ENCODE measurements at regions not wholly inside any gene's neighbourhood (a gene's known extent, or its start where the extent isn't known, plus 50 kb on each side); places are given as distances from the start of the nearest gene placed in this dataset.

DNA sequence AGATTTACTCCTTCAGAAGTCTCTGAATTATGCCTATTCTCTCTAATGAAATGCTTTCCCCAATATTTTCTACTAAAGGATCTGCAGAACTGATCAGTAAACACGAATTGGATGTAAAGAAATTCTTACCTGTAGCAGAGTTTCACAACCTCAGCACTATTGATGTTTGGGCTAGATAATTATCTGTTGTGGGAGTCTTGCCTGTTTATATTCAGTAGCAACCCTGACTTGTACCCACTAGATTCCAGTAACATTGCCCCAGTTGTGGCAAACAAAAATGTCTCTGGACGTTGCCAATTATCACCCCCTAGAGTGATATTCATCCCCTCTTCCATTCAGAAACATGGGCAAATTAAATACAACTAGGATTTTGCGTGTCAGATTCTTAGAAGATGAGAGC lies 156.8 kb upstream of the TMTC2 start:
- Histone ChIP-seq H3K36me3 (ENCODE audit: insufficient read depth) (no peaks in the 10 kb centered on the region), H3K4me1 (ENCODE audit: insufficient read depth) (no peaks in the 10 kb centered on the region), H2AFZ (no peak overlapping the region), H3K27ac (ENCODE audit: low read depth) (no peak overlapping the region), H3K79me2 (replicated peaks; ENCODE audit: insufficient read depth) (no peaks in the 10 kb centered on the region), H3K27me3 (ENCODE audit: insufficient read depth) (no peaks in the 10 kb centered on the region), H3K4me2 (no peak overlapping the region), H3K9me2 (ENCODE audit: insufficient read depth) (no peaks in the 10 kb centered on the region), H4K20me1 (replicated peaks; ENCODE audit: insufficient read depth) (no peaks in the 10 kb centered on the region), H3F3A (replicated peaks; ENCODE audit: low read depth) (no peaks in the 10 kb centered on the region), H3K4me3 (no peak overlapping the region)
- no peak for ATAC-seq
- Mint-ChIP-seq H3K9me3 (no peaks in the 10 kb centered on the region), H3K27ac (no peak overlapping the region), H3K36me3 (ENCODE audit: low read depth) (no peaks in the 10 kb centered on the region), H3K4me1 (no peaks in the 10 kb centered on the region), H3K27me3 (ENCODE audit: insufficient read depth, low read depth, poor library complexity) (peaks cover 4% of the 10 kb centered on the region), H3K4me3 (no peak overlapping the region)
- TF ChIP-seq, protein P1, sequence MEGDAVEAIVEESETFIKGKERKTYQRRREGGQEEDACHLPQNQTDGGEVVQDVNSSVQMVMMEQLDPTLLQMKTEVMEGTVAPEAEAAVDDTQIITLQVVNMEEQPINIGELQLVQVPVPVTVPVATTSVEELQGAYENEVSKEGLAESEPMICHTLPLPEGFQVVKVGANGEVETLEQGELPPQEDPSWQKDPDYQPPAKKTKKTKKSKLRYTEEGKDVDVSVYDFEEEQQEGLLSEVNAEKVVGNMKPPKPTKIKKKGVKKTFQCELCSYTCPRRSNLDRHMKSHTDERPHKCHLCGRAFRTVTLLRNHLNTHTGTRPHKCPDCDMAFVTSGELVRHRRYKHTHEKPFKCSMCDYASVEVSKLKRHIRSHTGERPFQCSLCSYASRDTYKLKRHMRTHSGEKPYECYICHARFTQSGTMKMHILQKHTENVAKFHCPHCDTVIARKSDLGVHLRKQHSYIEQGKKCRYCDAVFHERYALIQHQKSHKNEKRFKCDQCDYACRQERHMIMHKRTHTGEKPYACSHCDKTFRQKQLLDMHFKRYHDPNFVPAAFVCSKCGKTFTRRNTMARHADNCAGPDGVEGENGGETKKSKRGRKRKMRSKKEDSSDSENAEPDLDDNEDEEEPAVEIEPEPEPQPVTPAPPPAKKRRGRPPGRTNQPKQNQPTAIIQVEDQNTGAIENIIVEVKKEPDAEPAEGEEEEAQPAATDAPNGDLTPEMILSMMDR (conservative IDR thresholded peaks at IDR 0.05; ENCODE audit: low read depth in 2 of 2): no peak
- TF ChIP-seq NANOG (IDR thresholded peaks at IDR 0.05; ENCODE audit: borderline replicate concordance) (no peak), ZNF331 (CRISPR knock-in tag; IDR thresholded peaks at IDR 0.05; ENCODE audit: low read depth) (no peak), ZNF114 (CRISPR knock-in tag; IDR thresholded peaks at IDR 0.05) (no peak), EZH2 (IDR thresholded peaks at IDR 0.05; ENCODE audit: low read depth, unreplicated experiment) (no peak), EZH2phosphoT487 (IDR thresholded peaks at IDR 0.05; ENCODE audit: unreplicated experiment) (no peak), JUNB (IDR thresholded peaks at IDR 0.05; ENCODE audit: unreplicated experiment) (no peak), POLR2AphosphoS5 (IDR thresholded peaks at IDR 0.05; ENCODE audit: low read depth) (no peak), CREB1 (CRISPR knock-in tag; IDR thresholded peaks at IDR 0.05; ENCODE audit: low read depth) (no peak), STAT1 (IDR thresholded peaks at IDR 0.05; ENCODE audit: unreplicated experiment) (no peak)
- TF ChIP-seq, protein P2, sequence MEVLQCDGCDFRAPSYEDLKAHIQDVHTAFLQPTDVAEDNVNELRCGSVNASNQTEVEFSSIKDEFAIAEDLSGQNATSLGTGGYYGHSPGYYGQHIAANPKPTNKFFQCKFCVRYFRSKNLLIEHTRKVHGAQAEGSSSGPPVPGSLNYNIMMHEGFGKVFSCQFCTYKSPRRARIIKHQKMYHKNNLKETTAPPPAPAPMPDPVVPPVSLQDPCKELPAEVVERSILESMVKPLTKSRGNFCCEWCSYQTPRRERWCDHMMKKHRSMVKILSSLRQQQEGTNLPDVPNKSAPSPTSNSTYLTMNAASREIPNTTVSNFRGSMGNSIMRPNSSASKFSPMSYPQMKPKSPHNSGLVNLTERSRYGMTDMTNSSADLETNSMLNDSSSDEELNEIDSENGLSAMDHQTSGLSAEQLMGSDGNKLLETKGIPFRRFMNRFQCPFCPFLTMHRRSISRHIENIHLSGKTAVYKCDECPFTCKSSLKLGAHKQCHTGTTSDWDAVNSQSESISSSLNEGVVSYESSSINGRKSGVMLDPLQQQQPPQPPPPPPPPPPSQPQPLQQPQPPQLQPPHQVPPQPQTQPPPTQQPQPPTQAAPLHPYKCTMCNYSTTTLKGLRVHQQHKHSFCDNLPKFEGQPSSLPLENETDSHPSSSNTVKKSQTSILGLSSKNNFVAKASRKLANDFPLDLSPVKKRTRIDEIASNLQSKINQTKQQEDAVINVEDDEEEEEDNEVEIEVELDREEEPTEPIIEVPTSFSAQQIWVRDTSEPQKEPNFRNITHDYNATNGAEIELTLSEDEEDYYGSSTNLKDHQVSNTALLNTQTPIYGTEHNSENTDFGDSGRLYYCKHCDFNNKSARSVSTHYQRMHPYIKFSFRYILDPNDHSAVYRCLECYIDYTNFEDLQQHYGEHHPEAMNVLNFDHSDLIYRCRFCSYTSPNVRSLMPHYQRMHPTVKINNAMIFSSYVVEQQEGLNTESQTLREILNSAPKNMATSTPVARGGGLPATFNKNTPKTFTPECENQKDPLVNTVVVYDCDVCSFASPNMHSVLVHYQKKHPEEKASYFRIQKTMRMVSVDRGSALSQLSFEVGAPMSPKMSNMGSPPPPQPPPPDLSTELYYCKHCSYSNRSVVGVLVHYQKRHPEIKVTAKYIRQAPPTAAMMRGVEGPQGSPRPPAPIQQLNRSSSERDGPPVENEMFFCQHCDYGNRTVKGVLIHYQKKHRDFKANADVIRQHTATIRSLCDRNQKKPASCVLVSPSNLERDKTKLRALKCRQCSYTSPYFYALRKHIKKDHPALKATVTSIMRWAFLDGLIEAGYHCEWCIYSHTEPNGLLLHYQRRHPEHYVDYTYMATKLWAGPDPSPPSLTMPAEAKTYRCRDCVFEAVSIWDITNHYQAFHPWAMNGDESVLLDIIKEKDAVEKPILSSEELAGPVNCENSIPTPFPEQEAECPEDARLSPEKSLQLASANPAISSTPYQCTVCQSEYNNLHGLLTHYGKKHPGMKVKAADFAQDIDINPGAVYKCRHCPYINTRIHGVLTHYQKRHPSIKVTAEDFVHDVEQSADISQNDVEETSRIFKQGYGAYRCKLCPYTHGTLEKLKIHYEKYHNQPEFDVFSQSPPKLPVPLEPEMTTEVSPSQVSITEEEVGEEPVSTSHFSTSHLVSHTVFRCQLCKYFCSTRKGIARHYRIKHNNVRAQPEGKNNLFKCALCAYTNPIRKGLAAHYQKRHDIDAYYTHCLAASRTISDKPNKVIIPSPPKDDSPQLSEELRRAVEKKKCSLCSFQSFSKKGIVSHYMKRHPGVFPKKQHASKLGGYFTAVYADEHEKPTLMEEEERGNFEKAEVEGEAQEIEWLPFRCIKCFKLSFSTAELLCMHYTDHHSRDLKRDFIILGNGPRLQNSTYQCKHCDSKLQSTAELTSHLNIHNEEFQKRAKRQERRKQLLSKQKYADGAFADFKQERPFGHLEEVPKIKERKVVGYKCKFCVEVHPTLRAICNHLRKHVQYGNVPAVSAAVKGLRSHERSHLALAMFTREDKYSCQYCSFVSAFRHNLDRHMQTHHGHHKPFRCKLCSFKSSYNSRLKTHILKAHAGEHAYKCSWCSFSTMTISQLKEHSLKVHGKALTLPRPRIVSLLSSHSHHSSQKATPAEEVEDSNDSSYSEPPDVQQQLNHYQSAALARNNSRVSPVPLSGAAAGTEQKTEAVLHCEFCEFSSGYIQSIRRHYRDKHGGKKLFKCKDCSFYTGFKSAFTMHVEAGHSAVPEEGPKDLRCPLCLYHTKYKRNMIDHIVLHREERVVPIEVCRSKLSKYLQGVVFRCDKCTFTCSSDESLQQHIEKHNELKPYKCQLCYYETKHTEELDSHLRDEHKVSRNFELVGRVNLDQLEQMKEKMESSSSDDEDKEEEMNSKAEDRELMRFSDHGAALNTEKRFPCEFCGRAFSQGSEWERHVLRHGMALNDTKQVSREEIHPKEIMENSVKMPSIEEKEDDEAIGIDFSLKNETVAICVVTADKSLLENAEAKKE (CRISPR knock-in tag; IDR thresholded peaks at IDR 0.05): no peak
- TF ChIP-seq, protein P3, sequence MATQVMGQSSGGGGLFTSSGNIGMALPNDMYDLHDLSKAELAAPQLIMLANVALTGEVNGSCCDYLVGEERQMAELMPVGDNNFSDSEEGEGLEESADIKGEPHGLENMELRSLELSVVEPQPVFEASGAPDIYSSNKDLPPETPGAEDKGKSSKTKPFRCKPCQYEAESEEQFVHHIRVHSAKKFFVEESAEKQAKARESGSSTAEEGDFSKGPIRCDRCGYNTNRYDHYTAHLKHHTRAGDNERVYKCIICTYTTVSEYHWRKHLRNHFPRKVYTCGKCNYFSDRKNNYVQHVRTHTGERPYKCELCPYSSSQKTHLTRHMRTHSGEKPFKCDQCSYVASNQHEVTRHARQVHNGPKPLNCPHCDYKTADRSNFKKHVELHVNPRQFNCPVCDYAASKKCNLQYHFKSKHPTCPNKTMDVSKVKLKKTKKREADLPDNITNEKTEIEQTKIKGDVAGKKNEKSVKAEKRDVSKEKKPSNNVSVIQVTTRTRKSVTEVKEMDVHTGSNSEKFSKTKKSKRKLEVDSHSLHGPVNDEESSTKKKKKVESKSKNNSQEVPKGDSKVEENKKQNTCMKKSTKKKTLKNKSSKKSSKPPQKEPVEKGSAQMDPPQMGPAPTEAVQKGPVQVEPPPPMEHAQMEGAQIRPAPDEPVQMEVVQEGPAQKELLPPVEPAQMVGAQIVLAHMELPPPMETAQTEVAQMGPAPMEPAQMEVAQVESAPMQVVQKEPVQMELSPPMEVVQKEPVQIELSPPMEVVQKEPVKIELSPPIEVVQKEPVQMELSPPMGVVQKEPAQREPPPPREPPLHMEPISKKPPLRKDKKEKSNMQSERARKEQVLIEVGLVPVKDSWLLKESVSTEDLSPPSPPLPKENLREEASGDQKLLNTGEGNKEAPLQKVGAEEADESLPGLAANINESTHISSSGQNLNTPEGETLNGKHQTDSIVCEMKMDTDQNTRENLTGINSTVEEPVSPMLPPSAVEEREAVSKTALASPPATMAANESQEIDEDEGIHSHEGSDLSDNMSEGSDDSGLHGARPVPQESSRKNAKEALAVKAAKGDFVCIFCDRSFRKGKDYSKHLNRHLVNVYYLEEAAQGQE (IDR thresholded peaks at IDR 0.05; ENCODE audit: unreplicated experiment): no peak
- TF ChIP-seq, protein P4, sequence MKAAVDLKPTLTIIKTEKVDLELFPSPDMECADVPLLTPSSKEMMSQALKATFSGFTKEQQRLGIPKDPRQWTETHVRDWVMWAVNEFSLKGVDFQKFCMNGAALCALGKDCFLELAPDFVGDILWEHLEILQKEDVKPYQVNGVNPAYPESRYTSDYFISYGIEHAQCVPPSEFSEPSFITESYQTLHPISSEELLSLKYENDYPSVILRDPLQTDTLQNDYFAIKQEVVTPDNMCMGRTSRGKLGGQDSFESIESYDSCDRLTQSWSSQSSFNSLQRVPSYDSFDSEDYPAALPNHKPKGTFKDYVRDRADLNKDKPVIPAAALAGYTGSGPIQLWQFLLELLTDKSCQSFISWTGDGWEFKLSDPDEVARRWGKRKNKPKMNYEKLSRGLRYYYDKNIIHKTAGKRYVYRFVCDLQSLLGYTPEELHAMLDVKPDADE (IDR thresholded peaks at IDR 0.05): no peak
- DNase-seq (ENCODE audit: low spot score): no peak
